GM12891 (cell line): ENCODE measurements at regions not wholly inside any gene's neighbourhood (a gene's known extent, or its start where the extent isn't known, plus 50 kb on each side); places are given as distances from the start of the nearest gene placed in this dataset.

ENCODE experiments used
- PAX5 ChIP-seq: IDR thresholded peaks from 2 replicates; pipeline ENCODE4 v1.6.1; 2011; ENCODE audit warnings: low read length, moderate library complexity, mild to moderate bottlenecking; ENCODE audit not compliant: insufficient read depth, severe bottlenecking
- POLR2A ChIP-seq: IDR thresholded peaks from 2 replicates; pipeline ENCODE4 v1.6.1; 2011; ENCODE audit warnings: low read depth, low read length, control low read depth
- POLR2AphosphoS5 ChIP-seq: IDR thresholded peaks from 2 replicates; pipeline ENCODE4 v1.6.1; 2011; ENCODE audit warnings: low read depth, low read length, control low read depth
- POU2F2 ChIP-seq: IDR thresholded peaks from 2 replicates; pipeline ENCODE4 v1.6.1; 2011; ENCODE audit warnings: low read depth, mild to moderate bottlenecking, control low read depth, low read length, moderate library complexity
- SPI1 ChIP-seq: IDR thresholded peaks from 2 replicates; pipeline ENCODE4 v1.6.1; 2011; ENCODE audit warnings: low read depth, low read length, control low read depth
- TAF1 ChIP-seq: IDR thresholded peaks from 2 replicates; pipeline ENCODE4 v1.6.1; 2011; ENCODE audit warnings: low read depth, low read length, control low read depth

GRCh38 chr15:93414576-93415231, 325.7 kb upstream of the RGMA start:
- TF ChIP-seq POLR2AphosphoS5, result no peak
- no peak for TF ChIP-seq POLR2A
- TF ChIP-seq TAF1, result no peak
- TF ChIP-seq SPI1, result no peak
- no peak for TF ChIP-seq POU2F2
- TF ChIP-seq PAX5, result no peak
